ENCODE measurements at regions not wholly inside any gene's neighbourhood (a gene's known extent, or its start where the extent isn't known, plus 50 kb on each side); places are given as distances from the start of the nearest gene placed in this dataset.
"Not testable (repeated sequence)": the region's sequence is repeated elsewhere in the genome, so short reads cannot be mapped to it uniquely, and the experiment has no call there.

- peaks cover 0 to 10% of the 10 kb centered on the region in 2 experiments for H3K9me3 ChIP-seq (ENCODE audit: control insufficient read depth in 2 of 2, low read length in 2 of 2)
- Mint-ChIP-seq H3K27me3 (peaks cover 4% of the 10 kb centered on the region), H3K36me3 (no peaks in the 10 kb centered on the region), H3K4me1 (no peaks in the 10 kb centered on the region), H3K4me3 (no peak overlapping the region), H3K9me3 (peaks cover 1 to 27% (median 7%) of the 10 kb centered on the region in 7 donors), H3K27ac (no peak overlapping the region)
- H3K27ac ChIP-seq (ENCODE audit: insufficient read depth, low read length, poor library complexity, severe bottlenecking) = no peak overlapping the region
- no peaks in the 10 kb centered on the region for H3K4me1 ChIP-seq (ENCODE audit: control insufficient read depth, insufficient read depth, low read length, poor library complexity, severe bottlenecking)
- DNase-seq (no peak), ATAC-seq (ENCODE audit: low read depth in 2 of 2) (no peak)
- no peak overlapping the region for H3K4me3 ChIP-seq (ENCODE audit: low read depth, low read length)
- no peaks in the 10 kb centered on the region for H3K27me3 ChIP-seq (ENCODE audit: control insufficient read depth, insufficient read depth, low read length)
- H3K36me3 ChIP-seq (ENCODE audit: control insufficient read depth, insufficient read depth, low read length) = no peaks in the 10 kb centered on the region
These were observed 429.8 kb upstream of the C1orf87 start for GRCh38 chr1:60503266-60503925.

DNA sequence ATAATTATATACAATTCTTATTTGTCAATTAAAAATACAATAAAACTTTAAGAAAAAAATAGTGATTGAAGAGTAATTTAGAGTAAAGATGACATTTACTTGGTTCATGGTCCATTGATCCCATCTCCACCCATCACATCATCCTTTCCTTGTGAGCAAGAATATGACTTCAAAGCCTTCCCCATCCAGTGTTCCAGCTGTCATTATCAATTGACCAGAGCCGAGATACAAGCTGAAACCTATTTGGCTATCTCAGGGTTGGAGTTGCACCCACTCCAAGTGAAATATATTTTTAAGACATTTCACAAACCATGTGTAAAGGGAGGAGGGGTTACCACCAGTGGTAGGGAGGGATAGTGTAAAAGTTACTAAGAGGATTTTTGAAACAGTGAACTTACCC is 428.9 kb upstream of the C1orf87 start:
- ATAC-seq (ENCODE audit: low read depth in 2 of 2) (no peak), DNase-seq (no peak)
- Histone ChIP-seq H3K4me1 (ENCODE audit: control insufficient read depth, insufficient read depth, low read length, poor library complexity, severe bottlenecking) (no peaks in the 10 kb centered on the region), H3K27me3 (ENCODE audit: control insufficient read depth, insufficient read depth, low read length) (no peaks in the 10 kb centered on the region), H3K9me3 (ENCODE audit: control insufficient read depth in 2 of 2, low read length in 2 of 2) (peaks cover 0 to 12% of the 10 kb centered on the region in 2 experiments), H3K4me3 (ENCODE audit: low read depth, low read length) (no peak overlapping the region), H3K27ac (ENCODE audit: insufficient read depth, low read length, poor library complexity, severe bottlenecking) (no peak overlapping the region), H3K36me3 (ENCODE audit: control insufficient read depth, insufficient read depth, low read length) (no peaks in the 10 kb centered on the region)
- no peaks in the 10 kb centered on the region for H3K4me1 Mint-ChIP-seq
- no peaks in the 10 kb centered on the region for H3K27me3 Mint-ChIP-seq
- H3K27ac Mint-ChIP-seq = no peak overlapping the region
- H3K9me3 Mint-ChIP-seq = peaks cover 1 to 31% (median 7%) of the 10 kb centered on the region in 7 donors
- H3K36me3 Mint-ChIP-seq = no peaks in the 10 kb centered on the region
- no peak overlapping the region for H3K4me3 Mint-ChIP-seq

GRCh38 chr1:60489916-60490480 is 416.4 kb upstream of the C1orf87 start:
- not testable (repeated sequence) for H3K4me1 Mint-ChIP-seq; H3K27me3 Mint-ChIP-seq; H3K27ac ChIP-seq (ENCODE audit: insufficient read depth, low read length, poor library complexity, severe bottlenecking); H3K27me3 ChIP-seq (ENCODE audit: control insufficient read depth, insufficient read depth, low read length); H3K4me1 ChIP-seq (ENCODE audit: control insufficient read depth, insufficient read depth, low read length, poor library complexity, severe bottlenecking); H3K27ac Mint-ChIP-seq; H3K36me3 ChIP-seq (ENCODE audit: control insufficient read depth, insufficient read depth, low read length); H3K9me3 Mint-ChIP-seq; H3K9me3 ChIP-seq (ENCODE audit: control insufficient read depth in 2 of 2, low read length in 2 of 2); H3K4me3 ChIP-seq (ENCODE audit: low read depth, low read length); H3K4me3 Mint-ChIP-seq; ATAC-seq (ENCODE audit: low read depth in 2 of 2); H3K36me3 Mint-ChIP-seq; DNase-seq

DNA sequence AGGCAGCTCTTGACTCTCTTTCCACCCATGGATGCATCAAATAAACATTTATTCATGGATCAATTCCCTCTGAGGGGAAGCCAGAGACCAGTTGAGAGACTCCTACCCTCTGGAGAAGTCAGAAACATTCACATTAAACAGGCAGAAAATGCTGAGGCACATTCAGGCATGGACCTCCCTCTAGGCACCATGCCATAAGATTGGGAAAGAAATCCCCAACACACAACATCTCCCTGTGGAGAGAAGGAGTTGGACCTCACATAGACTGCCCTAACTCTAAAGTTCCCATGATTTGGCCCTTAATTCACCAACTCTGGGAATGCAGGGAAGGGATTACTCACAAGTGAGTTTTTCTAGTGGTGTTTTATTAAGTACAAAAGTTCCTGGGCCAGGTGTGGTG is 415.3 kb upstream of the C1orf87 start:
- H3K4me1 Mint-ChIP-seq = no peaks in the 10 kb centered on the region

GRCh38 chr1:60487565-60488345 is 414.2 kb upstream of the C1orf87 start:
- Mint-ChIP-seq H3K9me3 (peaks cover 0 to 10% (median 5%) of the 10 kb centered on the region in 7 donors), H3K36me3 (no peaks in the 10 kb centered on the region)
- no peaks in the 10 kb centered on the region for H3K9me3 ChIP-seq (ENCODE audit: control insufficient read depth in 2 of 2, low read length in 2 of 2)

More for the DNA sequence above, 415.3 kb upstream of the C1orf87 start:
- Mint-ChIP-seq H3K4me3 (no peak overlapping the region), H3K36me3 (no peaks in the 10 kb centered on the region), H3K27me3 (no peaks in the 10 kb centered on the region), H3K27ac (no peak overlapping the region), H3K9me3 (peaks cover 0 to 10% (median 3%) of the 10 kb centered on the region in 7 donors)
- ATAC-seq (ENCODE audit: low read depth in 2 of 2) = no peak
- Histone ChIP-seq H3K4me1 (ENCODE audit: control insufficient read depth, insufficient read depth, low read length, poor library complexity, severe bottlenecking) (no peaks in the 10 kb centered on the region), H3K27me3 (ENCODE audit: control insufficient read depth, insufficient read depth, low read length) (no peaks in the 10 kb centered on the region), H3K4me3 (ENCODE audit: low read depth, low read length) (no peak overlapping the region), H3K36me3 (ENCODE audit: control insufficient read depth, insufficient read depth, low read length) (no peaks in the 10 kb centered on the region), H3K27ac (ENCODE audit: insufficient read depth, low read length, poor library complexity, severe bottlenecking) (no peak overlapping the region), H3K9me3 (ENCODE audit: control insufficient read depth in 2 of 2, low read length in 2 of 2) (no peaks in the 10 kb centered on the region)
- DNase-seq = no peak

GRCh38 chr1:60483509-60483908 is 409.9 kb upstream of the C1orf87 start:
- H3K4me1 ChIP-seq (ENCODE audit: control insufficient read depth, insufficient read depth, low read length, poor library complexity, severe bottlenecking) = no peaks in the 10 kb centered on the region
- no peak for ATAC-seq (ENCODE audit: low read depth in 2 of 2)
- H3K4me1 Mint-ChIP-seq = no peaks in the 10 kb centered on the region
- no peak overlapping the region for H3K27ac ChIP-seq (ENCODE audit: insufficient read depth, low read length, poor library complexity, severe bottlenecking)
- no peaks in the 10 kb centered on the region for H3K9me3 ChIP-seq (ENCODE audit: control insufficient read depth in 2 of 2, low read length in 2 of 2)
- no peak overlapping the region for H3K4me3 ChIP-seq (ENCODE audit: low read depth, low read length)
- no peaks in the 10 kb centered on the region for H3K36me3 Mint-ChIP-seq
- no peaks in the 10 kb centered on the region for H3K27me3 Mint-ChIP-seq
- H3K27ac Mint-ChIP-seq = no peak overlapping the region
- H3K27me3 ChIP-seq (ENCODE audit: control insufficient read depth, insufficient read depth, low read length) = no peaks in the 10 kb centered on the region
- DNase-seq = no peak
- H3K9me3 Mint-ChIP-seq = peaks cover 0 to 13% (median 5%) of the 10 kb centered on the region in 7 donors
- H3K4me3 Mint-ChIP-seq = peak overlapping the region in 1 of 4 donors; percentile 71
- H3K36me3 ChIP-seq (ENCODE audit: control insufficient read depth, insufficient read depth, low read length) = no peaks in the 10 kb centered on the region

More at GRCh38 chr1:60487565-60488345, 414.2 kb upstream of the C1orf87 start:
- no peak overlapping the region for H3K27ac ChIP-seq (ENCODE audit: insufficient read depth, low read length, poor library complexity, severe bottlenecking)
- H3K4me1 ChIP-seq (ENCODE audit: control insufficient read depth, insufficient read depth, low read length, poor library complexity, severe bottlenecking) = no peaks in the 10 kb centered on the region
- H3K4me3 Mint-ChIP-seq = no peak overlapping the region
- no peak overlapping the region for H3K27ac Mint-ChIP-seq
- H3K36me3 ChIP-seq (ENCODE audit: control insufficient read depth, insufficient read depth, low read length) = no peaks in the 10 kb centered on the region
- H3K27me3 ChIP-seq (ENCODE audit: control insufficient read depth, insufficient read depth, low read length) = no peaks in the 10 kb centered on the region
- H3K4me1 Mint-ChIP-seq = no peaks in the 10 kb centered on the region
- no peaks in the 10 kb centered on the region for H3K27me3 Mint-ChIP-seq
- ATAC-seq (ENCODE audit: low read depth in 2 of 2) (no peak), DNase-seq (no peak)
- H3K4me3 ChIP-seq (ENCODE audit: low read depth, low read length) = no peak overlapping the region

- no peaks in the 10 kb centered on the region for H3K4me1 ChIP-seq (ENCODE audit: control insufficient read depth, insufficient read depth, low read length, poor library complexity, severe bottlenecking)
- no peak for ATAC-seq (ENCODE audit: low read depth in 2 of 2)
- Mint-ChIP-seq H3K9me3 (peaks cover 4 to 13% (median 5%) of the 10 kb centered on the region in 7 donors), H3K27ac (no peak overlapping the region), H3K27me3 (no peaks in the 10 kb centered on the region), H3K4me1 (no peaks in the 10 kb centered on the region), H3K36me3 (no peaks in the 10 kb centered on the region), H3K4me3 (no peak overlapping the region)
- no peak overlapping the region for H3K27ac ChIP-seq (ENCODE audit: insufficient read depth, low read length, poor library complexity, severe bottlenecking)
- DNase-seq = no peak
- H3K4me3 ChIP-seq (ENCODE audit: low read depth, low read length) = no peak overlapping the region
- H3K36me3 ChIP-seq (ENCODE audit: control insufficient read depth, insufficient read depth, low read length) = no peaks in the 10 kb centered on the region
- H3K9me3 ChIP-seq (ENCODE audit: control insufficient read depth in 2 of 2, low read length in 2 of 2) = no peaks in the 10 kb centered on the region
- no peaks in the 10 kb centered on the region for H3K27me3 ChIP-seq (ENCODE audit: control insufficient read depth, insufficient read depth, low read length)
These were observed 396.7 kb upstream of the C1orf87 start for GRCh38 chr1:60470246-60470645.
